ENCODE measurements at regions not wholly inside any gene's neighbourhood (a gene's known extent, or its start where the extent isn't known, plus 50 kb on each side); places are given as distances from the start of the nearest gene placed in this dataset.

GRCh38 chrY:19816053-19816823 lies 71.7 kb upstream of the KDM5D start:
- TF ChIP-seq CTCF (IDR thresholded peaks at IDR 0.05) (no peak), POLR2A (IDR thresholded peaks at IDR 0.05) (no peak)
